OCI-LY7 (cell line): ENCODE measurements at regions not wholly inside any gene's neighbourhood (a gene's known extent, or its start where the extent isn't known, plus 50 kb on each side); places are given as distances from the start of the nearest gene placed in this dataset.

Experiments
- BruUV-seq: library from RNA; stranded (reverse); fragments of 400-500 nt; replicated peaks from 2 replicates; lab custom pipeline; 2021; lab: Mats Ljungman, UMichigan
- CTCF ChIA-PET: fragments of 300-600 bp; sonication (Branson Sonifier 250); formaldehyde crosslinking; loops from one replicate; lab custom pipeline; 2022; ENCODE audit warnings: antibody characterized with exemption; ENCODE audit not compliant: unreplicated experiment; lab: Charles Lee
- POLR2A ChIA-PET: fragments of 300-600 bp; sonication (Branson Sonifier 250); formaldehyde crosslinking; loops from one replicate; lab custom pipeline; 2022; ENCODE audit warnings: antibody characterized with exemption; lab: Charles Lee
- DNase-seq: peaks from one replicate; pipeline ENCODE4 v3.0.0-alpha.2; 2015; ENCODE audit warnings: low spot score
- H2AFZ ChIP-seq: fragments of 200-600 bp; sonication (generic), shearing (Covaris generic); 2 replicates; pipeline ENCODE4 v1.6.1; 2014; ENCODE audit warnings: mild to moderate bottlenecking, antibody characterized with exemption, low read length, moderate library complexity
- H3K27ac ChIP-seq: fragments of 200-600 bp; sonication (generic); 2 replicates; pipeline ENCODE4 v1.5.1; 2014; ENCODE audit warnings: mixed run types, low read depth, mild to moderate bottlenecking, moderate library complexity, low read length, inconsistent platforms; ENCODE audit not compliant: poor library complexity, severe bottlenecking
- H3K36me3 ChIP-seq: fragments of 200-600 bp; sonication (generic); 2 replicates; pipeline ENCODE4 v1.6.1; 2014; ENCODE audit warnings: mild to moderate bottlenecking, antibody characterized with exemption, low read length, moderate library complexity, mixed read lengths; ENCODE audit not compliant: insufficient read depth
- H3K4me1 ChIP-seq: fragments of 200-600 bp; sonication (generic); 2 replicates; pipeline ENCODE4 v1.5.1; 2014; ENCODE audit warnings: mild to moderate bottlenecking, low read length; ENCODE audit not compliant: insufficient read depth, poor library complexity, severe bottlenecking
- H3K4me2 ChIP-seq: fragments of 200-600 bp; sonication (generic); 2 replicates; pipeline ENCODE4 v1.6.1; 2014; ENCODE audit warnings: mild to moderate bottlenecking, low read length
- H3K4me3 ChIP-seq: fragments of 200-600 bp; sonication (generic); 2 replicates; pipeline ENCODE4 v1.5.1; 2014; ENCODE audit warnings: mild to moderate bottlenecking, low read depth, low read length; ENCODE audit not compliant: poor library complexity, severe bottlenecking
- H3K79me2 ChIP-seq: fragments of 200-600 bp; sonication (generic); 2 replicates; pipeline ENCODE4 v1.6.1; 2016; ENCODE audit warnings: low read depth, mild to moderate bottlenecking, low read length, moderate library complexity, mixed read lengths; ENCODE audit not compliant: insufficient read depth
- H3K9me2 ChIP-seq: fragments of 200-600 bp; sonication (generic); 2 replicates; pipeline ENCODE4 v1.6.1; 2016; ENCODE audit warnings: mild to moderate bottlenecking, low read length, mixed read lengths; ENCODE audit not compliant: insufficient read depth
- H3K9me3 ChIP-seq: fragments of 200-600 bp; sonication (generic); 2 replicates; pipeline ENCODE4 v1.6.1; 2014; ENCODE audit warnings: mild to moderate bottlenecking, mixed run types, low read length, mixed read lengths
- H4K20me1 ChIP-seq: fragments of 200-600 bp; sonication (generic); 2 replicates; pipeline ENCODE4 v1.6.1; 2014; ENCODE audit warnings: mild to moderate bottlenecking, antibody characterized with exemption, low read length, moderate library complexity, mixed read lengths; ENCODE audit not compliant: insufficient read depth
- EZH2phosphoT487 ChIP-seq: fragments of 200-600 bp; sonication (generic); IDR thresholded peaks from 2 replicates; pipeline ENCODE4 v1.6.1; 2018; ENCODE audit warnings: low read depth, borderline replicate concordance, mild to moderate bottlenecking, mixed run types, antibody characterized with exemption, low read length, moderate library complexity, mixed read lengths
- intact Hi-C: fragments of 100-400 bp; cut with micrococcal nuclease; formaldehyde crosslinking; loops from one replicate; pipeline ENCODE4 v1.10.0; 2022; ENCODE audit not compliant: unreplicated experiment
- TF ChIP-seq, protein P1 (sequence below): fragments of 200-600 bp; sonication (generic); conservative IDR thresholded peaks from 2 replicates; pipeline ENCODE4 v1.5.1; 2014; ENCODE audit warnings: mild to moderate bottlenecking, antibody characterized with exemption, low read length, moderate library complexity, mixed read lengths

DNA sequence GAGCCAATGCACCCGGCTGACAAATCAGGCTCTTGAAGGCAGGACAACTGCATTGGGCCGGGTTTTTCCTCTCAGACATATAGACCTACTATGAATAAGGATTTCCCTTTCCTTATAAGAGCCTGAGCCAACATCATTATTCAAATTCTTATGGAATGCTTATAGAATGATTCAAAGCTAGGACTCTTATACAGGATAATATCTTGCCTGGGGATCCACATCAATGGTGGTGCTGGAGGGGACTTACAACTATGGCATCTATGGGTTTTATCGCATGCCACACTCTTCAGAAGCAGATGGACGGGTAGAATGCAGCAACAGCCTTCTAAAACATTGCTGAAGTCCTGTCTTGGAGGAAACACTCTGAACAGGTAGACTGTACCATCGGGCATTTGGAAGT, 296.8 kb upstream of the KYNU start:
- no peaks in the 10 kb centered on the region for H4K20me1 ChIP-seq
- H3K9me3 ChIP-seq: no peaks in the 10 kb centered on the region
- BruUV-seq: no TSS peak
- H3K27ac ChIP-seq: no peak overlapping the region
- ChIA-PET POLR2A (interaction anchor here (0.7 to 1.0 kb wide), 2 partner anchors 23 to 95 kb away, joined by 3 read pairs; no protein-coding TSS in a partner anchor), CTCF (no interaction called here)
- no peaks in the 10 kb centered on the region for H3K4me1 ChIP-seq
- no peak overlapping the region for H3K4me3 ChIP-seq
- no peak for TF ChIP-seq EZH2phosphoT487
- H3K79me2 ChIP-seq: no peaks in the 10 kb centered on the region
- intact Hi-C loops: no loop called here
- H3K4me2 ChIP-seq: no peak overlapping the region
- no peaks in the 10 kb centered on the region for H3K9me2 ChIP-seq
- H3K36me3 ChIP-seq: no peaks in the 10 kb centered on the region
- no peak overlapping the region for H2AFZ ChIP-seq
- DNase-seq: no peak

DNA sequence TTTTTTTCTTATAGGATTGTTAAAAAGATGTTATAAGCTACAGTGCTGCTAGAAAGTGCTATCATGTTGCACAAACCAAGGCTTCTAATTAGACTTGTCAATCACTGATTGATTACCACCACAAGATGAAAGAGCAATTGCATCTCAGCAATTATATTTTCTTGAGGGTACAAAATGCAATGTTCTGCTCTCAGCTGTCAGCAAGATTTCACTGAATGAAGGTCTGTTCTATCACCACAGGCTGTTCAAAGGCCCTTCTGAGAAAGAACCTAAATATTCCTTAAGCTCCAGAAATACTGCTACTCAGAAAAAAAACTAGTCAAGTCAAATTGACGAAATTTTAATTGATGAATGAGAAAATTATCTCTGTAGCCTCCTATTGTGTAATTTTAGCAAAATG, 301.9 kb upstream of the KYNU start:
- DNase-seq: no peak
- no peak for TF ChIP-seq EZH2phosphoT487
- TF ChIP-seq, protein P1, sequence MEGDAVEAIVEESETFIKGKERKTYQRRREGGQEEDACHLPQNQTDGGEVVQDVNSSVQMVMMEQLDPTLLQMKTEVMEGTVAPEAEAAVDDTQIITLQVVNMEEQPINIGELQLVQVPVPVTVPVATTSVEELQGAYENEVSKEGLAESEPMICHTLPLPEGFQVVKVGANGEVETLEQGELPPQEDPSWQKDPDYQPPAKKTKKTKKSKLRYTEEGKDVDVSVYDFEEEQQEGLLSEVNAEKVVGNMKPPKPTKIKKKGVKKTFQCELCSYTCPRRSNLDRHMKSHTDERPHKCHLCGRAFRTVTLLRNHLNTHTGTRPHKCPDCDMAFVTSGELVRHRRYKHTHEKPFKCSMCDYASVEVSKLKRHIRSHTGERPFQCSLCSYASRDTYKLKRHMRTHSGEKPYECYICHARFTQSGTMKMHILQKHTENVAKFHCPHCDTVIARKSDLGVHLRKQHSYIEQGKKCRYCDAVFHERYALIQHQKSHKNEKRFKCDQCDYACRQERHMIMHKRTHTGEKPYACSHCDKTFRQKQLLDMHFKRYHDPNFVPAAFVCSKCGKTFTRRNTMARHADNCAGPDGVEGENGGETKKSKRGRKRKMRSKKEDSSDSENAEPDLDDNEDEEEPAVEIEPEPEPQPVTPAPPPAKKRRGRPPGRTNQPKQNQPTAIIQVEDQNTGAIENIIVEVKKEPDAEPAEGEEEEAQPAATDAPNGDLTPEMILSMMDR: no peak
- H3K36me3 ChIP-seq: no peaks in the 10 kb centered on the region
- intact Hi-C loops: no loop called here
- ChIA-PET CTCF (no interaction called here), POLR2A (no interaction called here)
- no peaks in the 10 kb centered on the region for H3K9me2 ChIP-seq
- no TSS peak for BruUV-seq
- H3K9me3 ChIP-seq: no peaks in the 10 kb centered on the region
- no peaks in the 10 kb centered on the region for H3K4me1 ChIP-seq
- H3K4me2 ChIP-seq: no peak overlapping the region
- H3K4me3 ChIP-seq: no peak overlapping the region
- H4K20me1 ChIP-seq: no peaks in the 10 kb centered on the region
- H3K27ac ChIP-seq: no peak overlapping the region
- no peak overlapping the region for H2AFZ ChIP-seq
- H3K79me2 ChIP-seq: no peaks in the 10 kb centered on the region

DNA sequence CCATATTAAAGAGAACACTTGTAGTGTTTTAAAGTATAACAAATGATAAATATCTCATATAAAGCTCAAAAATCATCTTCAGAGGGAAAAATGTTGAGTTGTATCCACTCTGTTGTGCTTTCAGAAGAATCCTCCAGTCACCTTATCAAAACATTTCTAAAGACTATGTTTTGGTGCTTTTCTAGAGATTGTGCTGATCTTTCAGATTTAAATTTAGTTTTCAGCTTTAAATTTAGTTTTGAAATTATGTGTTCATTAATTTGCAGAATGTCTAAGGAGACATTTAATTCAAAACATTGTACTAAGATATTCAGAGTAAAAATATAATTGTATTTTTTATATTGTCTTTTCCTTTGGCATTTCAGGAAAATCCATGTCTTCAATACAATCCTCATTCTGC, 303.1 kb upstream of the KYNU start:
- Histone ChIP-seq H2AFZ (no peak overlapping the region), H3K4me3 (no peak overlapping the region), H3K4me1 (no peaks in the 10 kb centered on the region), H3K9me2 (no peaks in the 10 kb centered on the region), H3K36me3 (no peaks in the 10 kb centered on the region), H3K27ac (no peak overlapping the region), H4K20me1 (no peaks in the 10 kb centered on the region), H3K9me3 (no peaks in the 10 kb centered on the region), H3K79me2 (no peaks in the 10 kb centered on the region), H3K4me2 (no peak overlapping the region)
- BruUV-seq: no TSS peak
- TF ChIP-seq EZH2phosphoT487: no peak
- TF ChIP-seq, protein P1: no peak
- POLR2A ChIA-PET: no interaction called here
- DNase-seq: no peak
- CTCF ChIA-PET: no interaction called here
- intact Hi-C loops: no loop called here
